HT-29 (cell line): ENCODE measurements at regions not wholly inside any gene's neighbourhood (a gene's known extent, or its start where the extent isn't known, plus 50 kb on each side); places are given as distances from the start of the nearest gene placed in this dataset.

Experiments used
- DNase-seq: peaks from one replicate; pipeline ENCODE4 v3.0.0-alpha.2; 2015; ENCODE audit warnings: low spot score

GRCh38 chr13:34671137-34671536, 270.9 kb upstream of the NBEA start:
- no peak for DNase-seq

- no peak for DNase-seq
Observed at GRCh38 chr13:34672631-34673030, 269.4 kb upstream of the NBEA start.

DNA sequence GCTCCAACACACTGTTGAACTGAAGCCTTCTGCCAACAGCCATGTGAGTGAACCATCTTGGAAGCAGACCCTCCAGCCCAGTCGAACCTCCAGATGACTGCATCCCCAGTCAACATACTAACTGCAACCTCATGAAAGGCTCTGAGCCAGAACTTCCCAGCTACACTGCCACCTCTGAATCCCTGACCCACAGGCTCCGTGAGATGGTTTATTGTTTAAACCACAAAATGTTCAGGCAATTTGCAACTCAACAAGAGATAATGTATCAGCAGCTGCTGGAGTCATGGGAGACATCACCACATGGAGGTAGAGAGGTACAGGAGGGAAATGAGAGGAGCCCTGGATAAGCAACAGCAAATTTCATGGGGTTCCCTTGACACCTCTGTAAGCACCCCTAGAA, 266.4 kb upstream of the NBEA start:
- DNase-seq: no peak

DNA sequence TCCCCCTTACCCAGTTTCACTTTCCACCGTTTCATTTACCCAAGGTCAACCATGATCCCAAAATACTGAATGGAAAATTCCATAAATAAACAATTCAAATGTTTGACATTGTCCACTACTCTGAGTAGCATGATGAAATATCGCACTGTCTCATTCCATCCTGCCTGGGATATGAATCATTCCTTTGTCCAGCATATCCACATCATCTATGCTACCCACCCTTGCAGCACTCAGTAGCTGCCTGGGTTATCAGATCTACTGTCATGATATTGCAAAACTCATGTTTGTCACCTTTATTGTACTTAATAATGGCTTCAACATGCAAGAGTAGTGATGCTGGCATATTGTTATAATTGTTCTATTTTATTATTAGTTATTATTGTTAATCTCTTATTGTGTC, 263.9 kb upstream of the NBEA start:
- DNase-seq: peak; percentile 51

- no peak for DNase-seq
Observed at GRCh38 chr13:34681405-34681955, 260.6 kb upstream of the NBEA start.

- DNase-seq: peak; percentile 28
Observed at GRCh38 chr13:34695063-34695462, 247.0 kb upstream of the NBEA start.

GRCh38 chr13:34696296-34696695, 245.8 kb upstream of the NBEA start:
- DNase-seq: no peak

GRCh38 chr13:34696741-34697140, 245.3 kb upstream of the NBEA start:
- no peak for DNase-seq

- DNase-seq: no peak
Observed at GRCh38 chr13:34698945-34699344, 243.1 kb upstream of the NBEA start.

DNA sequence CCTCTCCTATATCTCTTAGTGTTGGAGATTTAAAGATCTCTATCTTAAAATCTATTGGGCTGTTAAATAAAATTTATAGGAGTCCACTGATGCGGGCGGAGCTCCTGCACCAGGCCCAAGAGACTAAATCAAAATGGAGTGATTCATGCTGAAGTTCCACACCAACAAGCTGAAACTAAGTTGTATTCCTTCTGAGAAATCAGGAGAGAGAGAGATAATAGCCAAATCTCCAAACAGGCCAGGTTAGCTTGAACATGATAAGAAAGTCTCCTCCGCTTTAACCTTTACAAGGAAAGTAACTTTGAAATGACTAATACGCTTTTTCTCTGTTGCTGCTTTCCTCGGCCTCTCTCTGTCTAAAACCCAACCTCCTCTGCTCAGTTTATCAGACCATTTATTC, 241.9 kb upstream of the NBEA start:
- DNase-seq: no peak

- no peak for DNase-seq
Observed at GRCh38 chr13:34701919-34702318, 240.2 kb upstream of the NBEA start.

- DNase-seq: peak; percentile 81
Observed at GRCh38 chr13:34708566-34709313, 233.3 kb upstream of the NBEA start.

GRCh38 chr13:34719060-34719875, 222.8 kb upstream of the NBEA start:
- DNase-seq: no peak

- no peak for DNase-seq
Observed at GRCh38 chr13:34720618-34721017, 221.5 kb upstream of the NBEA start.

- no peak for DNase-seq
Observed at GRCh38 chr13:34721631-34722595, 220.2 kb upstream of the NBEA start.

DNA sequence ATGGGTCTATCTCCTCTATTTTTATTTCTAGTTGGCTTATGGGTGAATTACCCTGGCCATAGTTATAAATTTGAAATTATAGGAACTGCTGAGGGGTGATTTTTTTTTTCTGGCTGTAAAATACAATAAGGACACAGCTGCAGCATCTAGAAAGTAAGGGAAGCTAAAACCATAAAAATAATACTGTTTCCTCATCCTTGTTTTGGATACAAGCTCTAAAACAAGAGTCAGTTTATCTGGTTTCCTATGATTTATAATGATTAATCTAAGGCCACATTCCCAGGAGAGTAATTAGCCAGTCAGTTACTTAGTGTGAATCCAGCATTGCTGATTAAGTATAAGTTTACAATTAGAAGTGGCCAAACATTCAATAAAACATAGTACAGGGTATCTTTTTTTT, 219.1 kb upstream of the NBEA start:
- peak; percentile 60 for DNase-seq

DNA sequence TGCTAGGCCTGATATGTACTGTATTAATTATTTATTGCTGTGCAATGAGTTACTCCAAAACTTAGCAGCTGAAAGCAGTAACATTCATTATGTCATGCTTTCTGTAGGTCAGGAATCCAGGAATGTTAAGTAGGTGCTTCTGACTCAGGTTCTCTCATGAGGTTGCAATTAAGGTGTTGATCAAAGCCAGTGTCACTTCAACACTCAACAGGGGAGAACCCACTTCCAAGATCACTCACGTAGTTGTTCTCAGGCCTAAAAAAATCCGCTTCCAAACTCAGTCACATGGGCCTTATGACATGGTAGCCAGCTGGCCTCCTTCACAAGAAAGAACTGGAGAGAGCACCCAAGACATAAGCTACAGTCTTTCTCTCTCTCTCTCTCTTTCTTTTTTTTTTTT, 211.1 kb upstream of the NBEA start:
- no peak for DNase-seq

- no peak for DNase-seq
Observed at GRCh38 chr13:34731486-34731885, 210.6 kb upstream of the NBEA start.

DNA sequence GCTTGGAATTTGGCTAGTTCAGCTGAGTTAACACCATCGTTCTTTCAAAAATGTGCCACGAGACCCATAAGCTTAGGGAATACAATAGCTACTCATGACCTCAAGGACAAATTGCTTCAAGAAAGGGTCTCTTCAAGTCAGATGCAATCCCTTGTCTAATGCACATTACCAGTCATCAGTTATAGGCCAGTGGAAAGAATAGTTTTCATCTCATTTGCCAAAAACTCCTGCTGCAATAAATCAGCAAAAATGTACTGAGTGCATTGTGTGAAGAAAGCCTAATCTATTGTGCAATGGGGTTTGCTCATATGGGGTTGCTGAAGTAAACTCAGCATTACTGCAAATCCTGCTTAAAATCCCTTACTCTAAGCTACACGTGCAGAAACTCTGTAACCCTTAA, 208.3 kb upstream of the NBEA start:
- no peak for DNase-seq

GRCh38 chr13:34734932-34735331, 207.1 kb upstream of the NBEA start:
- DNase-seq: no peak

DNA sequence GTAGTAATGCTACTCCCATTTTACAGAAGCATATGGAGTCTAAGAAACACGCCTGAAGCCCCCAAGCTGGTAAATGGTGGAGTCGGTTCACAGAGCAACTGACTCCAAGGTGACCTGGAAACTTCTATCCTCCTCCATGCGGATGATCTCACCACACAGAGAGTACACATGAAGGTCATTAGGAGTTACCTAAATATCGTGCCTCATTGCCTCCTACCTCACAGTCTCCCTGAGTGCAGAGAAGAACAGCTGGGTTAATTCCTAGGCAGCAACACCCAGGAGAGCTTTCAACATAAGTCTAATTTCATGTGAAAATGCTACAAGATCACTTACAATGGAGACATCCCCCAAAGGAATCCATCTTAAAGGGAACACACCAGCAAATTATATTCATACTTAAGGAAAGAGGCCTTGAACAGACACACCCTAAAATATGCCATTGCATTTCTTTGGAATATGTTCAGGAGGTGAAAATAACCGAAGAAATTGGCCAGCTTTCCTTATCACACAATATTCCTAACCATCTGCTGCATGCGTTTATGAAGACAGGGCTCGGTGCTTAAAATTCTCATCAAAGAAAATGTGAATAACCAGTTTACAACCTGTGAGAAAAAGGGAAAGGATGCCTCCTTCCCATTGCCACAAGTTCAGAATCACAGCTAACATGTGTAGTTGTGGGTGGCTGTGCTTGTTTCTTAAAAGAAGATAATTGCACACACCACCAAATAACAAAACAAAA, 203.6 kb upstream of the NBEA start:
- no peak for DNase-seq
